ENCODE measurements at regions not wholly inside any gene's neighbourhood (a gene's known extent, or its start where the extent isn't known, plus 50 kb on each side); places are given as distances from the start of the nearest gene placed in this dataset.

DNA sequence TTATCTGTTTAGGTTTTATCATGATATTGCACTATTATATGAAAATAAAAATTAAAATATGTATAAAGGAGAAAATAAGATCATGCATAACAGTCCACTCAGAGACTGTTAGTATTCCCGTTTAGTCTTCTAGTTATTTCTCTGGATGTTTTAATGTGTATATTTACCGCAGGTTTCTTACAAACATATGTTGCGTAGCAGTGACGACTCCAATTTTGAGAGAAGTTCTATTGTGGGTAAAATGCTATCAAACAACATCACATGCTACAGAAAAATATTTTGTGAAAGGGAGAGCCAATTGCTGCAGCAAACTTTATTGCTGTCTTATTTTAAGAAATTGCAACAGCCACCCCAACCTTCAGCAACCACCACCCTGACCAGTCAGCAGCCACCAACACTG lies 72.4 kb upstream of the NXT1 start:
- H3K9me3 ChIP-seq = peaks cover 0 to 5% (median 0%) of the 10 kb centered on the region in 12 donors

DNA sequence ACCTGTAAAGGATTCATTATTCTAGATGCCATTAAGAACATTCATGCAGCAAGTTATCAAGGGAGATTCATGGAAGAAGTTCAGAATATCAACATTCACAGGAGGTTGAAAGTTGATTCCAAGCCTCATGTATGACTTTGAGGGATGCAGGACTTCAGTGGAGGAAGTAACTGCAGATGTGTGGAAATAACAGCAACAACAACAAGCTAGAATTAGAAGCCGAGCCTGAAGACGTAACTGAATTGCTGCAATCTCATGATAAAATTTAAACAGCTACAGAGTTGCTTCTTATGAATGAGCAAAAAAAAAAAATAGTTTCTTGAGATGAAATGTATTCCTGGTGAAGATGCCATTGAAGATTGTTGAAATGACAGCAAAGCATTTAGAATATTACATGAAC lies 73.3 kb upstream of the NXT1 start:
- H3K27me3 ChIP-seq = no peaks in the 10 kb centered on the region
- H3K4me3 ChIP-seq = no peak overlapping the region
- no peak overlapping the region for H3K27ac ChIP-seq
- intact Hi-C loops (cut with DNase I) = no loop called here
- 78 to 87% (median 81%) methylated on average over 2 of the region's 2 CpGs for WGBS, 4 donors
- no peaks in the 10 kb centered on the region for H3K36me3 ChIP-seq
- TF ChIP-seq POLR2A (IDR thresholded peaks at IDR 0.05) = no peak
- no peak for TF ChIP-seq CTCF (IDR thresholded peaks at IDR 0.05)
- no peaks in the 10 kb centered on the region for H3K4me1 ChIP-seq
- H3K9me3 ChIP-seq = peaks cover 0 to 5% (median 0%) of the 10 kb centered on the region in 12 donors
- ATAC-seq (no peak), DNase-seq (no peak)

More for the DNA sequence above, 72.4 kb upstream of the NXT1 start:
- DNase-seq (no peak), ATAC-seq (no peak)
- Histone ChIP-seq H3K4me3 (no peak overlapping the region), H3K27ac (no peak overlapping the region), H3K27me3 (no peaks in the 10 kb centered on the region), H3K4me1 (no peaks in the 10 kb centered on the region), H3K36me3 (no peaks in the 10 kb centered on the region)
- TF ChIP-seq POLR2A (IDR thresholded peaks at IDR 0.05) (no peak), CTCF (IDR thresholded peaks at IDR 0.05) (no peak)
- 82 to 95% (median 95%) methylated on average over 4 of the region's 4 CpGs for WGBS, 4 donors
- intact Hi-C loops (cut with DNase I) = no loop called here

GRCh38 chr20:23273776-23274175 lies 76.8 kb upstream of the NXT1 start:
- WGBS, 4 donors = 88 to 100% (median 95%) methylated on average over 3 of the region's 3 CpGs
- Histone ChIP-seq H3K4me1 (peaks cover 0 to 19% (median 13%) of the 10 kb centered on the region in 12 donors), H3K4me3 (no peak overlapping the region), H3K36me3 (no peaks in the 10 kb centered on the region), H3K27ac (no peak overlapping the region), H3K9me3 (peaks cover 0 to 5% (median 0%) of the 10 kb centered on the region in 12 donors), H3K27me3 (no peaks in the 10 kb centered on the region)
- ATAC-seq (no peak), DNase-seq (no peak)
- TF ChIP-seq CTCF (IDR thresholded peaks at IDR 0.05) (no peak), POLR2A (IDR thresholded peaks at IDR 0.05) (no peak)
- intact Hi-C loops (cut with DNase I) = no loop called here

DNA sequence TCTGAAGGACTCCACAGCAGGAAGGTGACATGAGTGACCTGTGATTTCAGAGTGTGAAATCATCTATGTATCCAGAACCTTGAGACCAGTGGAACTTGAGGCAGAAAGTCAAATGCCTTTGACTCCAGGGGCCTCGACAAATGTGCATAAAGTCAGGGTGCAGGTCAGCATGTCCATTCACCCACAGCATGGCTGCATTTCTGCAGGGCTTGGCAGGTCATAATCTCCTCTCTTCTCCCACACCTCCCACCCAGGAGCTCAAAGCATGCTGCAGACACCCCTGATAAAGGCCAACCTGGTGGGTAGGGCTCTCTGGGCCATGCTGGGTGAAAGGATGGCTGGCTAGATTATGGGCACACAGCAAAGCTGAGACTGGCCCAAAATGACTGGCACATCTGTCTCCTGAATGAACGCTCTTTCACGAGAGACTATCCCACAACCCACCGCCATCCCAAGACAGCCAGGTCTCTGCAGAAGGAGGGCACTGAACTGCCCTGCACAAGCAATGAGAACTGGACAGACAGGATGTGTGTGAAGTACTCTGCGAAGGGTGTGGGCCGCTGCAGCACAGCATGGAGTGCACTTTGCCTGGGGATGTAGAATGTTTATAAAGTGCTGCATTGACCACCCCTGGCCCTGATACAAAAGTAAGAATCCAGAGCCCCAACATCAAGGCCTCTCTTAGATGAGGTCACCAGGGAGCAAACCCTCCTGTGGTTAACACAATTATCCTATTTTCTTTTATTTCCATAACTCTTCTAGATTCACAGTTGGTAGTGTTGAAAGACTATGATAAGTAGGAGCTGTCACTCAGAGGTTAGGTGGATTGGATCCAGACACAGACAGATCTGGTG lies 78.2 kb upstream of the NXT1 start:
- ATAC-seq = no peak
- Histone ChIP-seq H3K4me3 (no peak overlapping the region), H3K27ac (no peak overlapping the region), H3K36me3 (no peaks in the 10 kb centered on the region), H3K27me3 (no peaks in the 10 kb centered on the region), H3K4me1 (peaks cover 0 to 19% (median 13%) of the 10 kb centered on the region in 12 donors), H3K9me3 (peaks cover 0 to 5% (median 0%) of the 10 kb centered on the region in 12 donors)
- DNase-seq = no peak
- TF ChIP-seq CTCF (IDR thresholded peaks at IDR 0.05) (no peak), POLR2A (IDR thresholded peaks at IDR 0.05) (no peak)
- intact Hi-C loops (cut with DNase I) = no loop called here
- 93 to 96% (median 94%) methylated on average over 6 of the region's 6 CpGs for WGBS, 4 donors

All from heart left ventricle (tissue), 16 donors.